Muscle of back (tissue), 3 donors: ENCODE measurements at regions not wholly inside any gene's neighbourhood (a gene's known extent, or its start where the extent isn't known, plus 50 kb on each side); places are given as distances from the start of the nearest gene placed in this dataset.
"Not testable (repeated sequence)": the region's sequence is repeated elsewhere in the genome, so short reads cannot be mapped to it uniquely, and the experiment has no call there.

Source experiments
- DNase-seq, 3 donors: peaks; one replicate each; pipeline versions ENCODE4 v3.0.0 to v3.0.0-alpha.2; 2013

- peak in 1 of 3 donors; percentile 9 for DNase-seq
Measured at GRCh38 chr21:31609081-31609480, 50.4 kb upstream of the SOD1 start.

- DNase-seq: no peak
Measured at GRCh38 chr21:31607791-31608190, 51.7 kb upstream of the SOD1 start.

- DNase-seq: no peak
Measured at GRCh38 chr21:31606081-31606874, 53.2 kb upstream of the SOD1 start.

GRCh38 chr21:31604591-31605190 is 54.8 kb upstream of the SOD1 start:
- DNase-seq: peak; percentile 57 to 81 (median 79)

GRCh38 chr21:31599563-31599962 is 59.9 kb upstream of the SOD1 start:
- DNase-seq: no peak

- DNase-seq: no peak
Measured at GRCh38 chr21:31599013-31599412, 60.5 kb upstream of the SOD1 start.

- no peak for DNase-seq
Measured at GRCh38 chr21:31597683-31598082, 61.8 kb upstream of the SOD1 start.

GRCh38 chr21:31596055-31596454 is 63.4 kb upstream of the SOD1 start:
- DNase-seq: no peak

GRCh38 chr21:31594726-31595125 is 64.8 kb upstream of the SOD1 start:
- no peak for DNase-seq

- DNase-seq: no peak
Measured at GRCh38 chr21:31594279-31594678, 65.2 kb upstream of the SOD1 start.

GRCh38 chr21:31592963-31593560 is 66.4 kb upstream of the SOD1 start:
- DNase-seq: peak in 1 of 3 donors; percentile 33

- DNase-seq: no peak
Measured at GRCh38 chr21:31592516-31592915, 67.0 kb upstream of the SOD1 start.

GRCh38 chr21:31589820-31590219 is 69.7 kb upstream of the SOD1 start:
- DNase-seq: no peak

- DNase-seq: no peak
Measured at GRCh38 chr21:31586118-31586517, 73.4 kb upstream of the SOD1 start.

- not testable (repeated sequence) for DNase-seq
Measured at GRCh38 chr21:31583937-31584336, 75.6 kb upstream of the SOD1 start.

GRCh38 chr21:31583498-31583897 is 76.0 kb upstream of the SOD1 start:
- DNase-seq: no peak

GRCh38 chr21:31580866-31581276 is 78.6 kb upstream of the SOD1 start:
- DNase-seq: peak; percentile 64 to 81 (median 71)

GRCh38 chr21:31577271-31577670 is 82.2 kb upstream of the SOD1 start:
- DNase-seq: no peak

GRCh38 chr21:31576428-31576827 is 83.1 kb upstream of the SOD1 start:
- no peak for DNase-seq

GRCh38 chr21:31573217-31573616 is 86.3 kb upstream of the SOD1 start:
- no peak for DNase-seq

- DNase-seq: no peak
Measured at GRCh38 chr21:31571879-31572278, 87.6 kb upstream of the SOD1 start.

- DNase-seq: no peak
Measured at GRCh38 chr21:31570824-31571566, 88.5 kb upstream of the SOD1 start.
